Body of pancreas (tissue), 4 donors: ENCODE measurements at regions not wholly inside any gene's neighbourhood (a gene's known extent, or its start where the extent isn't known, plus 50 kb on each side); places are given as distances from the start of the nearest gene placed in this dataset.

Experiments
- CTCF ChIP-seq, 7 experiments: fragments of 450-650 bp in 4 of 7; fragments of 200-600 bp in 3 of 7; sonication (generic) in 3 of 7; IDR thresholded peaks; one replicate each; pipeline ENCODE4 v1.5.1; 2016 to 2019; ENCODE audit warnings: antibody characterized with exemption in 7 of 7
- POLR2A ChIP-seq, 3 donors: fragments of 450-650 bp; IDR thresholded peaks; one replicate each; pipeline ENCODE4 v1.6.1; 2016; ENCODE audit warnings: antibody characterized with exemption in 3 of 3, mild to moderate bottlenecking in 2 of 3

GRCh38 chr2:160963957-160964356 is 196.3 kb upstream of the TANK start:
- TF ChIP-seq CTCF (IDR thresholded peaks at IDR 0.05) = no peak
- TF ChIP-seq POLR2A (IDR thresholded peaks at IDR 0.05) = no peak
